ENCODE measurements at regions not wholly inside any gene's neighbourhood (a gene's known extent, or its start where the extent isn't known, plus 50 kb on each side); places are given as distances from the start of the nearest gene placed in this dataset.

- H3K9me3 ChIP-seq (ENCODE audit: insufficient read depth in 2 of 2, low read depth in 1 of 2, low read length in 1 of 2) = no peaks in the 10 kb centered on the region
- H2BK12ac ChIP-seq (ENCODE audit: low read depth, low read length) = no peak overlapping the region
- H2BK120ac ChIP-seq (replicated peaks; ENCODE audit: low read depth, low read length) = no peak overlapping the region
- ChIA-PET CTCF (ENCODE audit: partially characterized antibody) (interaction anchor here (0.8 to 7.7 kb wide), 8 partner anchors 12 to 425 kb away, joined by 3 to 88 read pairs (median 6); no protein-coding TSS in a partner anchor), POLR2A (ENCODE audit: partially characterized antibody) (interaction anchor here (0.8 to 1.2 kb wide), 2 partner anchors 73 to 206 kb away, joined by 3 to 4 read pairs; partner anchors contain the start of gene NFE2L2)
- DNase-seq (ENCODE audit: low read depth in 1 of 2, low spot score in 2 of 2) (no peak), FAIRE-seq (no peak)
- no peak overlapping the region for H3K4me3 ChIP-seq (ENCODE audit: extremely low read depth in 1 of 4, insufficient read depth in 2 of 4, low read depth in 3 of 4, low read length in 4 of 4)
- H3K18ac ChIP-seq (ENCODE audit: extremely low read depth, low read length) = no peak overlapping the region
- H2BK20ac ChIP-seq (ENCODE audit: low read length) = no peak overlapping the region
- H2AK5ac ChIP-seq (ENCODE audit: low read depth, low read length) = no peak overlapping the region
- H3K23me2 ChIP-seq (ENCODE audit: low read depth, low read length) = no peaks in the 10 kb centered on the region
- no peak overlapping the region for H3K23ac ChIP-seq (ENCODE audit: insufficient read length)
- no peaks in the 10 kb centered on the region for H3K79me1 ChIP-seq (ENCODE audit: low read depth, low read length)
- no peaks in the 10 kb centered on the region for H3K27me3 ChIP-seq (replicated peaks in 1 of 4; ENCODE audit: control insufficient read depth in 3 of 4, extremely low read depth in 1 of 4, insufficient read depth in 3 of 4, low read length in 3 of 4)
- no peaks in the 10 kb centered on the region for H3K36me3 ChIP-seq (ENCODE audit: control insufficient read depth in 2 of 4, insufficient read depth in 4 of 4, low read length in 3 of 4)
- no peak overlapping the region for H3K14ac ChIP-seq (ENCODE audit: insufficient read length)
- H3K79me2 ChIP-seq (ENCODE audit: control insufficient read depth in 1 of 2, insufficient read depth in 2 of 2, low read length in 2 of 2) = no peaks in the 10 kb centered on the region
- no peak overlapping the region for H2AFZ ChIP-seq (ENCODE audit: low read length)
- no peak overlapping the region for H3K4me2 ChIP-seq (ENCODE audit: insufficient read depth in 1 of 2, low read depth in 2 of 2, low read length in 2 of 2)
- WGBS, 2 experiments (ENCODE audit: extremely low coverage in 1 of 2, insufficient coverage in 1 of 2, insufficient read length in 1 of 2, insufficient replicate concordance in 2 of 2, low coverage in 1 of 2, low lambda C conversion rate in 2 of 2, missing lambda C conversion rate in 1 of 2) = 92% methylated on average over 4 of the region's 4 CpGs; no CpG with 5 or more reads in 1 of the 2 experiments
- no peak overlapping the region for H3K4ac ChIP-seq (replicated peaks; ENCODE audit: insufficient read length, low read depth, low read length)
- H4K8ac ChIP-seq (ENCODE audit: extremely low read depth, insufficient read depth, low read length) = no peak overlapping the region
- H3K27ac ChIP-seq (ENCODE audit: low read depth, low read length) = no peak overlapping the region
- H3K56ac ChIP-seq (replicated peaks; ENCODE audit: insufficient read length, low read depth, low read length) = no peak overlapping the region
- no peak overlapping the region for H3K9ac ChIP-seq (replicated peaks in 1 of 4; ENCODE audit: extremely low read depth in 1 of 4, low read depth in 3 of 4, low read length in 3 of 4)
- H4K20me1 ChIP-seq (replicated peaks in 1 of 2; ENCODE audit: control insufficient read depth in 1 of 2, insufficient read depth in 2 of 2, low read length in 2 of 2) = no peaks in the 10 kb centered on the region
- H3K4me1 ChIP-seq (replicated peaks in 1 of 4; ENCODE audit: control insufficient read depth in 3 of 4, insufficient read depth in 4 of 4, low read length in 3 of 4) = no peaks in the 10 kb centered on the region
- no peak overlapping the region for H4K91ac ChIP-seq (replicated peaks; ENCODE audit: insufficient read length, low read length)
- no peak overlapping the region for H2BK15ac ChIP-seq (ENCODE audit: low read length)
- H2BK5ac ChIP-seq (ENCODE audit: low read depth, low read length) = no peak overlapping the region
- H4K5ac ChIP-seq (ENCODE audit: insufficient read length, low read depth, low read length) = no peak overlapping the region
- no peak for TF ChIP-seq BACH1 (IDR thresholded peaks at IDR 0.05; ENCODE audit: low read length)
- no peak for TF ChIP-seq POLR2AphosphoS5 (IDR thresholded peaks at IDR 0.05; ENCODE audit: low read depth, low read length)
- TF ChIP-seq GTF2F1 (IDR thresholded peaks at IDR 0.05; ENCODE audit: borderline replicate concordance, low read depth, low read length) = no peak
- no peak for TF ChIP-seq POU5F1 (IDR thresholded peaks at IDR 0.05; ENCODE audit: low read depth, low read length)
- TF ChIP-seq NANOG (IDR thresholded peaks at IDR 0.05; ENCODE audit: insufficient read depth, low read depth, low read length, poor library complexity, severe bottlenecking) = no peak
- TF ChIP-seq CTCF (IDR thresholded peaks at IDR 0.05; ENCODE audit: control extremely low read depth in 1 of 3, insufficient read depth in 1 of 3, low read depth in 1 of 3, low read length in 3 of 3) = no peak
- no peak for TF ChIP-seq RFX5 (IDR thresholded peaks at IDR 0.05; ENCODE audit: borderline replicate concordance, low read depth, low read length)
- no peak for TF ChIP-seq CBX8 (IDR thresholded peaks at IDR 0.05; ENCODE audit: borderline replicate concordance, low read depth, low read length)
- no peak for TF ChIP-seq KDM5A (IDR thresholded peaks at IDR 0.05; ENCODE audit: low read length)
- TF ChIP-seq RBBP5 (IDR thresholded peaks at IDR 0.05; ENCODE audit: borderline replicate concordance, low read depth, low read length) = no peak
- no peak for TF ChIP-seq HDAC2 (IDR thresholded peaks at IDR 0.05; ENCODE audit: borderline replicate concordance in 1 of 2, low read depth in 2 of 2, low read length in 2 of 2)
Observed at GRCh38 chr2:177338177-177338721, 54.3 kb upstream of the AGPS start.
